ENCODE measurements at regions not wholly inside any gene's neighbourhood (a gene's known extent, or its start where the extent isn't known, plus 50 kb on each side); places are given as distances from the start of the nearest gene placed in this dataset.

DNA sequence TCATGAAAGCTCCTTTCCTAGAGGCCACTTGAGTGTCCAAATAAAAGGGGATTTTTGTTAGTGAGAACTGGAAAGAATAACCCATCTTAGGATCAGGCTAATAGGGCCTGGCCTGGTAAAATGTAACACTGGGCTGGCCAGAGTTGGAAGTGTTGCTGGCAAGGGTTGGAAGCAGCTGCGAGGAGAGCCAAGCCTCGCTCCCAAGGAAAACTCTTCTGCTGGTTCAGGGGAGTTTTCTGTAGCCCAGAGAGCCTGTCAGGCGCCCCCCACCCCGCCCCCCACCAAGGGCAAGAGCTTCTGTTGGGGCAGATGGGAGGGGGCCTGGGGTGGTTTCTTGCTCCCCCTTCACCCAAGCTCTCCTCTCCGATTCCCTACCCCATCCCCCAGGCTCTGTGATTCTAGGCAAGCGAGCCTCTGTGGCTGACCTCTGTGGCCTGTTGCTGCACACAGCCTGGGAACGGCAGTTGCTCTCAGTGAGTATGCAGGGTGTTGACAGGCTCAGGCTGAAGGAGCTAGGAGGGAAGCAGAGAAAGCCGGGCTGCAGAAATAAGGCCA, 547.8 kb downstream of the CCDC171 start:
- TF ChIP-seq, protein P1, sequence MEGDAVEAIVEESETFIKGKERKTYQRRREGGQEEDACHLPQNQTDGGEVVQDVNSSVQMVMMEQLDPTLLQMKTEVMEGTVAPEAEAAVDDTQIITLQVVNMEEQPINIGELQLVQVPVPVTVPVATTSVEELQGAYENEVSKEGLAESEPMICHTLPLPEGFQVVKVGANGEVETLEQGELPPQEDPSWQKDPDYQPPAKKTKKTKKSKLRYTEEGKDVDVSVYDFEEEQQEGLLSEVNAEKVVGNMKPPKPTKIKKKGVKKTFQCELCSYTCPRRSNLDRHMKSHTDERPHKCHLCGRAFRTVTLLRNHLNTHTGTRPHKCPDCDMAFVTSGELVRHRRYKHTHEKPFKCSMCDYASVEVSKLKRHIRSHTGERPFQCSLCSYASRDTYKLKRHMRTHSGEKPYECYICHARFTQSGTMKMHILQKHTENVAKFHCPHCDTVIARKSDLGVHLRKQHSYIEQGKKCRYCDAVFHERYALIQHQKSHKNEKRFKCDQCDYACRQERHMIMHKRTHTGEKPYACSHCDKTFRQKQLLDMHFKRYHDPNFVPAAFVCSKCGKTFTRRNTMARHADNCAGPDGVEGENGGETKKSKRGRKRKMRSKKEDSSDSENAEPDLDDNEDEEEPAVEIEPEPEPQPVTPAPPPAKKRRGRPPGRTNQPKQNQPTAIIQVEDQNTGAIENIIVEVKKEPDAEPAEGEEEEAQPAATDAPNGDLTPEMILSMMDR (IDR thresholded peaks at IDR 0.05; ENCODE audit: low read length): no peak
- TF ChIP-seq EZH2 (IDR thresholded peaks at IDR 0.05; ENCODE audit: borderline replicate concordance, low read length): no peak

Measured in OCI-LY1 (cell line).